ENCODE measurements at regions not wholly inside any gene's neighbourhood (a gene's known extent, or its start where the extent isn't known, plus 50 kb on each side); places are given as distances from the start of the nearest gene placed in this dataset.

DNA sequence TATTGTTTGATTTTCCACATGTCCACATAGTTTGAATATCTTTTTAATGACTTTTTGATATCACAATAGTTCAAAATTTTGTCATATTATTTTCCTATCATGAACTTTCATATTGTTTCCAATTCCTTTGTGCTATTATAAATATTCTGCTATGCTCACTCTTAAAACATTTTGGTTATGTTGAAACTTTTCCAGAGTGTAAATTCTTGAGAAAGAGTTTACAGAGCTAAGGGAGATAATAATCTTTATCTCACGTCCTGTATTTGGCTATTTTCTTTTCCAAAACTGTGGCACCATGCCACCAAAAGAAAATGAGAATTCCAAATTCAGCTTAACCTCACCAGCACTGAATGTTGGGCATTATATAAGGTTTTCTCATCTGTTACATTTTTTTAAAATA is 210.9 kb downstream of the TFAP2B start:
- H3K36me3 ChIP-seq (ENCODE audit: control insufficient read depth, insufficient read depth, low read length), result no peaks in the 10 kb centered on the region
- no peaks in the 10 kb centered on the region for H3K4me1 ChIP-seq (ENCODE audit: control insufficient read depth, extremely low read depth, insufficient read depth, low read length)
- no peak overlapping the region for H3K27ac ChIP-seq (ENCODE audit: insufficient read depth, low read length)
- H4K20me1 ChIP-seq (ENCODE audit: control insufficient read depth, extremely low read depth, insufficient read depth, low read length), result no peaks in the 10 kb centered on the region
- H3K4me2 ChIP-seq (ENCODE audit: extremely low read depth, insufficient read depth, low read length), result no peak overlapping the region
- H3K4me3 ChIP-seq (replicated peaks in 1 of 4; ENCODE audit: control extremely low read depth in 1 of 4, insufficient read depth in 1 of 4, low read depth in 3 of 4, low read length in 4 of 4), result no peak overlapping the region
- H3K79me2 ChIP-seq (ENCODE audit: control insufficient read depth, insufficient read depth, low read length), result no peaks in the 10 kb centered on the region
- DNase-seq (ENCODE audit: low read depth in 2 of 2), result peak in 1 of 2 donors; percentile 59
- no peaks in the 10 kb centered on the region for H3K9me3 ChIP-seq (ENCODE audit: control insufficient read depth, insufficient read depth, low read depth, low read length)
- H3K9ac ChIP-seq (ENCODE audit: insufficient read depth, low read length), result no peak overlapping the region
- H2AFZ ChIP-seq (ENCODE audit: low read length), result no peak overlapping the region
- no peak for TF ChIP-seq CTCF (conservative IDR thresholded peaks at IDR 0.05 in 1 of 2, IDR thresholded peaks at IDR 0.05 in 1 of 2; ENCODE audit: low read depth in 1 of 2, low read length in 2 of 2)
- H3K27me3 ChIP-seq (ENCODE audit: control insufficient read depth, insufficient read depth, low read length), result no peaks in the 10 kb centered on the region

GRCh38 chr6:51045548-51045947 is 226.9 kb downstream of the TFAP2B start:
- H3K9ac ChIP-seq (ENCODE audit: insufficient read depth, low read length), result no peak overlapping the region
- no peak overlapping the region for H2AFZ ChIP-seq (ENCODE audit: low read length)
- no peaks in the 10 kb centered on the region for H3K27me3 ChIP-seq (ENCODE audit: control insufficient read depth, insufficient read depth, low read length)
- H3K4me1 ChIP-seq (ENCODE audit: control insufficient read depth, extremely low read depth, insufficient read depth, low read length), result no peaks in the 10 kb centered on the region
- no peaks in the 10 kb centered on the region for H3K79me2 ChIP-seq (ENCODE audit: control insufficient read depth, insufficient read depth, low read length)
- H3K27ac ChIP-seq (ENCODE audit: insufficient read depth, low read length), result no peak overlapping the region
- no peaks in the 10 kb centered on the region for H4K20me1 ChIP-seq (ENCODE audit: control insufficient read depth, extremely low read depth, insufficient read depth, low read length)
- H3K4me3 ChIP-seq (replicated peaks in 1 of 4; ENCODE audit: control extremely low read depth in 1 of 4, insufficient read depth in 1 of 4, low read depth in 3 of 4, low read length in 4 of 4), result no peak overlapping the region
- DNase-seq (ENCODE audit: low read depth in 2 of 2), result no peak
- H3K4me2 ChIP-seq (ENCODE audit: extremely low read depth, insufficient read depth, low read length), result no peak overlapping the region
- H3K9me3 ChIP-seq (ENCODE audit: control insufficient read depth, insufficient read depth, low read depth, low read length), result no peaks in the 10 kb centered on the region
- H3K36me3 ChIP-seq (ENCODE audit: control insufficient read depth, insufficient read depth, low read length), result no peaks in the 10 kb centered on the region
- TF ChIP-seq EZH2 (IDR thresholded peaks at IDR 0.05; ENCODE audit: low read length, missing control alignments) (no peak), CTCF (conservative IDR thresholded peaks at IDR 0.05 in 1 of 2, IDR thresholded peaks at IDR 0.05 in 1 of 2; ENCODE audit: low read depth in 1 of 2, low read length in 2 of 2) (no peak)

GRCh38 chr6:51049288-51049982 is 230.8 kb downstream of the TFAP2B start:
- Histone ChIP-seq H3K9ac (ENCODE audit: insufficient read depth, low read length) (no peak overlapping the region), H3K27me3 (ENCODE audit: control insufficient read depth, insufficient read depth, low read length) (no peaks in the 10 kb centered on the region), H3K4me3 (replicated peaks in 1 of 4; ENCODE audit: control extremely low read depth in 1 of 4, insufficient read depth in 1 of 4, low read depth in 3 of 4, low read length in 4 of 4) (no peak overlapping the region), H3K27ac (ENCODE audit: insufficient read depth, low read length) (no peak overlapping the region), H3K4me2 (ENCODE audit: extremely low read depth, insufficient read depth, low read length) (no peak overlapping the region), H3K36me3 (ENCODE audit: control insufficient read depth, insufficient read depth, low read length) (no peaks in the 10 kb centered on the region), H4K20me1 (ENCODE audit: control insufficient read depth, extremely low read depth, insufficient read depth, low read length) (no peaks in the 10 kb centered on the region), H2AFZ (ENCODE audit: low read length) (no peak overlapping the region), H3K4me1 (ENCODE audit: control insufficient read depth, extremely low read depth, insufficient read depth, low read length) (no peaks in the 10 kb centered on the region), H3K9me3 (ENCODE audit: control insufficient read depth, insufficient read depth, low read depth, low read length) (no peaks in the 10 kb centered on the region), H3K79me2 (ENCODE audit: control insufficient read depth, insufficient read depth, low read length) (no peaks in the 10 kb centered on the region)
- DNase-seq (ENCODE audit: low read depth in 2 of 2), result no peak
- no peak for TF ChIP-seq EZH2 (IDR thresholded peaks at IDR 0.05; ENCODE audit: low read length, missing control alignments)
- TF ChIP-seq CTCF (conservative IDR thresholded peaks at IDR 0.05 in 1 of 2, IDR thresholded peaks at IDR 0.05 in 1 of 2; ENCODE audit: low read depth in 1 of 2, low read length in 2 of 2), result no peak
